H54 (cell line): ENCODE measurements at regions not wholly inside any gene's neighbourhood (a gene's known extent, or its start where the extent isn't known, plus 50 kb on each side); places are given as distances from the start of the nearest gene placed in this dataset.

ENCODE experiments used
- DNase-seq: peaks from one replicate; pipeline ENCODE4 v3.0.0; 2011; ENCODE audit warnings: low spot score, mixed read lengths; ENCODE audit not compliant: insufficient read length
- FAIRE-seq: peaks from 3 replicates; lab custom pipeline; 2011; peaks lifted over from hg19 to GRCh38; lab: Jason Lieb, UNC
- POLR2A ChIP-seq: IDR thresholded peaks from 2 replicates; pipeline ENCODE4 v1.6.1; 2011; ENCODE audit warnings: low read depth, mild to moderate bottlenecking, low read length

DNA sequence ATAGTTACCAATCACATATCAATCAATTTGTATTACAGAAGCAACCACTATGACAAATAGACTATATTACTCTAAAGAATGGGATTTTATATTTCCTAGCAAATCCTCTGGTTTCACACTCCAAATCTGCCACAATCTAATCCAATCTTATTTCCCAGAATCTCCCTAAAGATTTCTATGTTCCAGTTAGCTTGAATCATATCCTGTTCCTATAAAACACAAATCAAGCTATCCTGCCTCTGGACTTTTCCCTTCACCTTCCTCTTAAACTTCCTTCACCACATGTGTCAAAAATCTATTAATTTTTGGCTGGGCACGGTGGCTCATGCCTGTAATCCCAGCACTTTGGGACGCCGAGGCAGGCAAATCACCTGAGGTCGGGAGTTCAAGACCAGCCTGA is 50.0 kb downstream of the PIK3C2A start:
- TF ChIP-seq POLR2A: no peak
- DNase-seq: no peak
- FAIRE-seq: no peak

GRCh38 chr11:17156283-17156682 is 51.5 kb downstream of the PIK3C2A start:
- TF ChIP-seq POLR2A: no peak
- DNase-seq (no peak), FAIRE-seq (no peak)

DNA sequence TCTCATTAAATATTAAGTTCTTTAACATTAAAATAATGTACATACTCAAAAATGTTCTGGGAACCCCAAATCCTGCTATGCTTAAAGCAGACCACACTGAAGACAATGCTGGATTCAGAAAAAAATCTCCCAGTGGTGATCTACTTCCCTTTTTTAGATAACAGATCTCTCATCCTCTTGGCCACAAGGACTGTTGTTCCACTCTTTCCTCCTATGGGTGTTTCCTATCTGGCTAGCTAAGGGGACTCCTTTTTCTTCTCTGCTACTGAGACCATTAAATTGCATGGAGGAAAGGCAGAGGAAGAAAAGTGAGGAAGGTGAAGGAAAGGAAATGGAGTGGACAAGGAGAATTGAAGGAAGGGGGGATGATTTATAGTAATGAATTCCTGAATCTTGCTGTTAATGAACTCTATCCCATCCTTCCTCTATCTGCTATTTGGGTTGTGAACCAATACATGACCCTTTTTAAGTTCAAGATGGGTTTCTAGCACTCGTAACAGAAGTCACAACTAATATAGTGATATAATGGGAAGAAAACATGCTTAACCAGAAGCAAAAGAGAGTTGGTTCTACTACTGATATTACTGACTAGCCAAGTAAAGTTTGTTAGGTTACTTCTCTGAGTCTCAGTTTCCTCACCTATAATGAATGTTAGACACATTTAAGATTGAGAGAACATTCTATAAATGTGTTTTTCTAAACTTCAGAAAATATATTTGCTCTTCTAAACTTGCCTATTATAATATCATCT is 53.2 kb downstream of the PIK3C2A start:
- TF ChIP-seq POLR2A: no peak
- DNase-seq (no peak), FAIRE-seq (peak; percentile 27)

- no peak for FAIRE-seq
- DNase-seq: no peak
- TF ChIP-seq POLR2A: no peak
Observed at GRCh38 chr11:17153757-17154156, 54.0 kb downstream of the PIK3C2A start.

DNA sequence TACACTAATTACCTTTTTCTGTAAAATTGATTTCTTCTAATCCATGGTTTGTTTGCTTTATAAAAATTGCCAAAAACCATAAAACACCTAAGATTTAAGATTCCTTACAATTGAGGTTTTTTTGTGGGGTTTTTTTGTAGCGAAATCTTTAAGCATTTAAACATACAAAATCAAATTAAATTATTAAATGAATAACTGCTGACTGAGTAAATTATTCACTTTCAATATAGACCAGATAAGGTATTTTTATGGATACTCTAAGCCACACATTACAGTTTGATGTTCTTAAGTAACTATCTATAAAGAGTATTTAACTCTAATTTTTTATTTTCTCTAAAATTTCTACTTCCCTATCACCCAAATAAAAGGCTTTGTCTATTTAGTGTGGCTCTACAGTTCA is 55.5 kb downstream of the PIK3C2A start:
- DNase-seq (no peak), FAIRE-seq (no peak)
- TF ChIP-seq POLR2A: no peak

DNA sequence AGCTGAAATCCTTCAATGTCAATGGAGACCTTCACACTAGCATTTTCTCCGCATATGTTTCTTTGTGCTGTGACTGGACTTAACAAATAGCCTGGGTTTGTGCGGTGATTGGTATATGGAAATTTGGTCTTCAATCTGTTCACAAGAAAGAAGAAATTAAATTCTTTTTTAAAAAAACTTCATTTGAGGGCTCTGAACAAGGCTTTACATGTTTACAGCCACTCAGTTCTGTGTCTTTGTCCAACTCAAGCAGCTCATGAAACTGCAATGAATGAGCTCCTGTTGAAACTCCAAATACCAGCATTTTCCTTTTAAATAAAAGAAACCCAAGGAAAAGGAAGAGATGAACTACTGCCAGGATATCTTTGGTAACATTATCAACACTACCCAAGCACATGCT is 57.3 kb downstream of the PIK3C2A start:
- no peak for FAIRE-seq
- TF ChIP-seq POLR2A: no peak

DNA sequence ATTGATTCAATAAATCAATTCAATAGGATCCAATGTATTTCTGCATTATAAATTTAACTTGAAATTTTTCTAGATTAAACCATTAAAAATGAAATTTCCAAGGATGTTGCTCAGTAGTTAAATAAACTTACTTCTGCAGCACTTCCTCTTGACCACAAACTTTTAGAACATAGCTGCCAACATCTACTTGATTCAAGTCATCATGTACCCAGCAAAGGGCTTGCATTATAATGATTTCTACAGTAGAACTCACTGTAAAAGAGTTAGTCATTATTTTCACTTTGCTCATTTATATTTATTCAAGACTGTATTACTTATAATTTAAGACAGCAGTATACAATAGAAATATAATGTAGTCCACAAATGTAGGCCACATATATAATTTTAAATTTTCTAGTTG is 59.2 kb downstream of the PIK3C2A start:
- no peak for FAIRE-seq
- DNase-seq: no peak
- no peak for TF ChIP-seq POLR2A

More for the DNA sequence above, 57.3 kb downstream of the PIK3C2A start:
- no peak for DNase-seq

GRCh38 chr11:17145972-17146371 is 61.8 kb downstream of the PIK3C2A start:
- DNase-seq (no peak), FAIRE-seq (no peak)
- TF ChIP-seq POLR2A: no peak

- DNase-seq (no peak), FAIRE-seq (no peak)
- TF ChIP-seq POLR2A: no peak
Observed at GRCh38 chr11:17142450-17142849, 65.0 kb upstream of the RPS13 start.

DNA sequence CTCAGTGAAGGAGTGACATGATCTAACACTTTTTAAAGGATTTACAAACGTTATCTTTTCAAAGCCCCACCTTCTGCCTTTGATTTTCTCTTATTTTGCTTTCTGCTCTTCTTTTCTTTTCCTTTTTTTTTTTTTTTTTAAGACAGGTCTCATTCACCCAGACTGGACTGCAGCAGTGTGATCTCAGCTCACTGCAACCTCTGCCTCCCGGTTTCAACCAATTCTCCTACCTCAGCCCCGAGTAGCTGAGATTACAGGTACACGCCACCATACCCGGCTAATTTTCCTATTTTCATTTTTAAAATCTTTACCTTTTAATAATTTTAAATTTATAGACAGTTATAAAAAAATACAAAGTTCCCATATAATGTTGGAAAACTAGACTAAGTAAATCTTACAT is 63.7 kb upstream of the RPS13 start:
- TF ChIP-seq POLR2A: no peak
- DNase-seq (no peak), FAIRE-seq (no peak)

DNA sequence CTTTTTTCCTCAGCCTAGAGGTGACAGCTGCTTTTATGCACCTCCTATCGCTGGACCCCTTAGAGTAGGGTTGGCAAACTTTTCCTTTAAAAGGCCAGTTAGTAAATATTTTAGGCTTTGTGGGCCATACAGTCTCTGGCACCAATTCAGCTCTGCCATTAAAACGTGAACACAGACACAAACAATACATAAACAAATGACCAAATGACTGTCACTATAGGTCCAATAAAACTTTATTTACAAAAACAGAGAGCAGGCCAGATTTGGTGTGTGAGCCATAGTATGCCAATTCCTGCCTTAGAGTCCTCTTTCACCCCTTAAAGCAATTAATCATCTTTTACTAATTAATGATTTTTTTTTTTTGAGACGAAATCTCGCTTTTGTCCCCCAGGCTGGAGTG is 61.1 kb upstream of the RPS13 start:
- FAIRE-seq (no peak), DNase-seq (no peak)
- no peak for TF ChIP-seq POLR2A

DNA sequence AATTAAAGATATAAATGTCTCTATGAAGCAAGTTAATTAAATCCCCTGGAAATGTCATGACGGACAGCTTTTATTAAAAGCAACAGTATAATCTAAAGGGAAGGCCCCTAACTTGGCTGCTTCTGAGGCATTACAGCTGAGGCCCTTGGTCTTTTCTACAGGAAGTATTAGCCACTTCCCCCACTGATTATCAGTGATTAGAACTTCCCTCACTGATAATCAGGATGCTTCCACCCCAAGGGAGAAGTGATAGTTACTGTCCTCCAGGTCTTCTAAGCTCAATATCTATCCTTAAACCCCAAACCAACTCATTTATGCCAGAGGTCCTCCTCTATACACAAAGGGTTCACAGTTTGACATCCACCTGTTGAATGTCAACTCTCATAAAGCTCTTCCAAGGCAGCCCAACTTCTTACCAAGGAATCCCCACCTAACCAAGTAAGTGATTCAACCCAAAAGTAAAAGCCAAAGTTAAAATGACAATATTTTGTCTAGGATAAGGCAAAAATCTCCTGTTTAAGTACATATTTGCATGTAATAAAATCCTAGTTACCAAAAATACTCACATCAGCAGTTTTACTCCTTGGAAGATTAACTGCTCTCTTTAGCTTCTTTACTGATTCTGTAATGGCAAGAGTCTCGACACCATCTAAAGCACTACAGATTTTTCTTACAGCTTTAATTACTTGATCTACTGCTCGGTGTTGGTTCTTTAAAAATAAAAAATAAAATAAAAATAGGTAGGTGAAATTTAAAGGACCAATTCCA is 58.6 kb upstream of the RPS13 start:
- no peak for TF ChIP-seq POLR2A
- FAIRE-seq: no peak
- DNase-seq: no peak

DNA sequence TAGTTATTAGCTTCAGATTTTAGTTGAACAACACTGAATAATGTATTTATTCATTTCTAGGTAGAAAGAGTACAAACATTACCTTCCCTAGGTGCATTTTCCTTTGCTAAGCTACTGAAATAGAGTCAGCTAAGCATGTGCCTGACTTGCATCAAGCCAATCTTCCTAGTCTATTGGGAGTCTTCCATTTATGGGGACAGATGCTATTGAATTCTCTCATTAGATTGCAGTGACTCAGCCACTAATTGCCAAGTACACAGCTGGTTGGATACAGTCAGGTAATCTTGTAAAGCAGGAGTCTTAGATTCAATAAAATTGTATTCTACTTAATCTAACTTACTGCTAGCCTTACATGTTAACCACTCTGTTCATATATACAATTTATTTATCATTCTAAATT is 55.2 kb upstream of the RPS13 start:
- DNase-seq (no peak), FAIRE-seq (no peak)
- no peak for TF ChIP-seq POLR2A

DNA sequence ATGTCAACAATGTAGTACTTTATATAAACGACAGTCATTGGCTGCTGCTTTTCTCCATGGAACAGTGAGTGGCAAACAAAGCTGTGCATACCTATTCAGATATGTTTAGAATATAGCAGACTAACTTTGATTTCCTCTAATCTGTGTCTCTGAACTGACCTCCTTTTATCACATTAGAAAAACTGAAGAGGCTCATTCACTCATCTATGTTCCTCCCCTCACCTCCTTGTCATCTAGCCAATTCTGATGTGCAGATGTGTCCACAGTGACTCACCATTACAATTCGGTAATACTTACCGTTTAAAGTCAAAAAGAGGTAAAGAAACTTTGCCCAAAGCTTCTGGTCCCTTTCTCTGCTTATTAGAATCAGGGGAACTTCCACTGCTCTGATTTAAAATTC is 51.5 kb upstream of the RPS13 start:
- peak; percentile 81 for FAIRE-seq
- no peak for TF ChIP-seq POLR2A
- DNase-seq: no peak
